NT2/D1 (cell line): ENCODE measurements at regions not wholly inside any gene's neighbourhood (a gene's known extent, or its start where the extent isn't known, plus 50 kb on each side); places are given as distances from the start of the nearest gene placed in this dataset.

Experiments
- SUZ12 ChIP-seq: IDR thresholded peaks from 2 replicates; pipeline ENCODE4 v1.6.1; 2011; ENCODE audit not compliant: insufficient read length, insufficient read depth; ENCODE audit errors: extremely low read depth
- YY1 ChIP-seq: IDR thresholded peaks from 2 replicates; pipeline ENCODE4 v1.6.1; 2011; ENCODE audit not compliant: insufficient read length, insufficient read depth
- ZNF274 ChIP-seq: IDR thresholded peaks from 2 replicates; pipeline ENCODE4 v1.6.1; 2011; ENCODE audit warnings: mild to moderate bottlenecking, low read depth, low read length

- TF ChIP-seq ZNF274: no peak
- no peak for TF ChIP-seq YY1
- TF ChIP-seq SUZ12: no peak
Observed at GRCh38 chr1:241443561-241443960, 76.0 kb downstream of the FH start.
